Osteocyte (in vitro differentiated cells): ENCODE measurements at regions not wholly inside any gene's neighbourhood (a gene's known extent, or its start where the extent isn't known, plus 50 kb on each side); places are given as distances from the start of the nearest gene placed in this dataset.

Experiments used
- DNase-seq: peaks from one replicate; pipeline ENCODE4 v3.0.0; 2021; ENCODE audit warnings: mixed read lengths; ENCODE audit not compliant: unreplicated experiment; ENCODE audit errors: extremely low spot score
- H3K27ac Mint-ChIP-seq: one replicate; pipeline ENCODE4 v1.8.0; 2021; ENCODE audit warnings: mild to moderate bottlenecking, mixed read lengths; ENCODE audit not compliant: unreplicated experiment
- H3K27me3 Mint-ChIP-seq: one replicate; pipeline ENCODE4 v1.8.0; 2021; ENCODE audit warnings: mixed read lengths; ENCODE audit not compliant: unreplicated experiment
- H3K36me3 Mint-ChIP-seq: one replicate; pipeline ENCODE4 v1.8.0; 2021; ENCODE audit warnings: mixed read lengths; ENCODE audit not compliant: unreplicated experiment
- H3K4me1 Mint-ChIP-seq: one replicate; pipeline ENCODE4 v1.8.0; 2021; ENCODE audit warnings: mixed read lengths; ENCODE audit not compliant: unreplicated experiment
- H3K4me3 Mint-ChIP-seq: one replicate; pipeline ENCODE4 v1.8.0; 2021; ENCODE audit warnings: mild to moderate bottlenecking, moderate library complexity, mixed read lengths; ENCODE audit not compliant: unreplicated experiment
- H3K9me3 Mint-ChIP-seq: one replicate; pipeline ENCODE4 v1.8.0; 2021; ENCODE audit warnings: mixed read lengths; ENCODE audit not compliant: unreplicated experiment
- CTCF ChIP-seq: fragments of 200-600 bp; sonication (generic); IDR thresholded peaks from 2 replicates; pipeline ENCODE4 v1.5.0; 2021; ENCODE audit warnings: antibody characterized with exemption, mild to moderate bottlenecking, moderate library complexity

GRCh38 chr5:117405197-117405596 lies 830.6 kb upstream of the SEMA6A start:
- no peaks in the 10 kb centered on the region for H3K36me3 Mint-ChIP-seq
- H3K27me3 Mint-ChIP-seq: no peaks in the 10 kb centered on the region
- H3K4me3 Mint-ChIP-seq: no peak overlapping the region
- no peak for TF ChIP-seq CTCF
- DNase-seq: no peak
- H3K9me3 Mint-ChIP-seq: no peaks in the 10 kb centered on the region
- no peak overlapping the region for H3K27ac Mint-ChIP-seq
- H3K4me1 Mint-ChIP-seq: no peaks in the 10 kb centered on the region

GRCh38 chr5:117394506-117395157 lies 820.0 kb upstream of the SEMA6A start:
- Mint-ChIP-seq H3K4me3 (no peak overlapping the region), H3K4me1 (no peaks in the 10 kb centered on the region), H3K36me3 (no peaks in the 10 kb centered on the region), H3K9me3 (no peaks in the 10 kb centered on the region), H3K27me3 (no peaks in the 10 kb centered on the region), H3K27ac (no peak overlapping the region)
- DNase-seq: no peak
- TF ChIP-seq CTCF: no peak

- no peak for TF ChIP-seq CTCF
- no peak for DNase-seq
- Mint-ChIP-seq H3K4me1 (no peaks in the 10 kb centered on the region), H3K4me3 (no peak overlapping the region), H3K36me3 (no peaks in the 10 kb centered on the region), H3K9me3 (no peaks in the 10 kb centered on the region), H3K27me3 (no peaks in the 10 kb centered on the region), H3K27ac (no peak overlapping the region)
Measured at GRCh38 chr5:117393125-117393524, 818.5 kb upstream of the SEMA6A start.

GRCh38 chr5:117380316-117380715 lies 805.7 kb upstream of the SEMA6A start:
- Mint-ChIP-seq H3K9me3 (no peaks in the 10 kb centered on the region), H3K36me3 (no peaks in the 10 kb centered on the region), H3K4me1 (no peaks in the 10 kb centered on the region), H3K27ac (no peak overlapping the region), H3K27me3 (no peaks in the 10 kb centered on the region), H3K4me3 (no peak overlapping the region)
- DNase-seq: no peak
- TF ChIP-seq CTCF: no peak

GRCh38 chr5:117379521-117379920 lies 804.9 kb upstream of the SEMA6A start:
- no peak for TF ChIP-seq CTCF
- no peaks in the 10 kb centered on the region for H3K4me1 Mint-ChIP-seq
- no peaks in the 10 kb centered on the region for H3K9me3 Mint-ChIP-seq
- H3K36me3 Mint-ChIP-seq: no peaks in the 10 kb centered on the region
- no peak for DNase-seq
- H3K4me3 Mint-ChIP-seq: no peak overlapping the region
- no peak overlapping the region for H3K27ac Mint-ChIP-seq
- H3K27me3 Mint-ChIP-seq: no peaks in the 10 kb centered on the region
